ENCODE measurements at regions not wholly inside any gene's neighbourhood (a gene's known extent, or its start where the extent isn't known, plus 50 kb on each side); places are given as distances from the start of the nearest gene placed in this dataset.

- Histone ChIP-seq H3K9ac (ENCODE audit: low read length) (no peak overlapping the region), H2AFZ (ENCODE audit: low read depth, low read length) (no peak overlapping the region), H4K20me1 (ENCODE audit: insufficient read depth, low read length) (no peaks in the 10 kb centered on the region), H3K4me3 (ENCODE audit: insufficient read depth, low read depth, low read length) (no peak overlapping the region), H3K79me2 (ENCODE audit: insufficient read depth, low read length) (no peaks in the 10 kb centered on the region), H3K27me3 (ENCODE audit: insufficient read depth, low read length) (peaks cover 2% of the 10 kb centered on the region), H3K4me2 (ENCODE audit: low read length) (no peak overlapping the region), H3K27ac (ENCODE audit: low read depth, low read length) (no peak overlapping the region), H3K4me1 (ENCODE audit: insufficient read depth, low read length) (no peaks in the 10 kb centered on the region), H3K9me3 (ENCODE audit: insufficient read depth, low read depth, low read length) (peaks cover 3% of the 10 kb centered on the region), H3K36me3 (ENCODE audit: insufficient read depth, low read length) (no peaks in the 10 kb centered on the region)
- H3K27ac Mint-ChIP-seq (ENCODE audit: unreplicated experiment): no peak overlapping the region
- H3K4me1 Mint-ChIP-seq (ENCODE audit: low read depth, unreplicated experiment): peaks cover 13% of the 10 kb centered on the region
- H3K4me3 Mint-ChIP-seq (ENCODE audit: unreplicated experiment): no peak overlapping the region
- no peak for FAIRE-seq
- no peaks in the 10 kb centered on the region for H3K9me3 Mint-ChIP-seq (ENCODE audit: unreplicated experiment)
- no peak for DNase-seq (ENCODE audit: low read depth)
- peaks cover 2% of the 10 kb centered on the region for H3K27me3 Mint-ChIP-seq (ENCODE audit: low read depth, unreplicated experiment)
- no peaks in the 10 kb centered on the region for H3K36me3 Mint-ChIP-seq (ENCODE audit: low read depth, unreplicated experiment)
- TF ChIP-seq CTCF (IDR thresholded peaks at IDR 0.05; ENCODE audit: insufficient read depth, low read depth, low read length): no peak
- no peak for TF ChIP-seq EZH2 (IDR thresholded peaks at IDR 0.05; ENCODE audit: insufficient read depth, low read length)
Measured at GRCh38 chr6:163823577-163823976, 409.1 kb downstream of the QKI start.

DNA sequence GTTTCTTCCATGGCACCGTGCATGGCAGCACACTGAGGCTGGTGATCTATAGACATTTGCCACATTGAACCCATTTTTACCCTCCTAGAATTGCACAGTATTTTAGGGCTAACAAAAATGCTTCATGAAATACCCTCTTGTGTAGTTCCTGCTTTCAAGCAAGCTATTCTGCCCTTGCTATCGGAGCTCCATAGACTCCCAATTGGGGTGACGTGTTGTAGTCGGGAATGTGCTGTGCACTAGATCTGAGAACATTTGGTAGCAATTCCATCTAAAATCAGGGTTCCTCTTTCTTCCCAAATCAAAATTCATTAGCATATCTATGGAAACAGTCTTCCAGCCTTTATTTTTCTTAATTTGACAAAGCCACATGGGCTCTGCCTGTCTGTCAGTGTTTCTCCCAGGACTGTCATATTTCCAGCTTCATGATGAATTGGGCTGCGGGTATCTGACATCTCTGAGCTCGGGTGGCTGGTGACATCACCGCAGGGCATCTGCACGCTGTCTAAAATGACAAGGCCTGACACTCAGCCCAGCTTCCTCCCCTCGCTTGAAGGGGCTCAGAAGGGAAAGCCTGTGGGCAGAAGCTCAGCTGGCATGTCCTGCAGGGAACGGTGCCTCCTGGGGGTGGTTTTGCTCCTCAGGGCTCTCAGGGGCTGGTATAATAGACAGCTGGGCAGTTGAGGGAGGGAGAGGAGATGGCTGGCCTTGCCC is 406.4 kb downstream of the QKI start:
- DNase-seq (ENCODE audit: low read depth) (no peak), FAIRE-seq (no peak)
- TF ChIP-seq EZH2 (IDR thresholded peaks at IDR 0.05; ENCODE audit: insufficient read depth, low read length) (no peak), CTCF (IDR thresholded peaks at IDR 0.05; ENCODE audit: insufficient read depth, low read depth, low read length) (no peak)
- Histone ChIP-seq H3K9me3 (ENCODE audit: insufficient read depth, low read depth, low read length) (peaks cover 3% of the 10 kb centered on the region), H3K4me1 (ENCODE audit: insufficient read depth, low read length) (no peaks in the 10 kb centered on the region), H3K27me3 (ENCODE audit: insufficient read depth, low read length) (peaks cover 2% of the 10 kb centered on the region), H3K79me2 (ENCODE audit: insufficient read depth, low read length) (no peaks in the 10 kb centered on the region), H3K9ac (ENCODE audit: low read length) (no peak overlapping the region), H3K36me3 (ENCODE audit: insufficient read depth, low read length) (no peaks in the 10 kb centered on the region), H3K4me3 (ENCODE audit: insufficient read depth, low read depth, low read length) (no peak overlapping the region), H2AFZ (ENCODE audit: low read depth, low read length) (no peak overlapping the region), H3K4me2 (ENCODE audit: low read length) (no peak overlapping the region), H4K20me1 (ENCODE audit: insufficient read depth, low read length) (no peaks in the 10 kb centered on the region), H3K27ac (ENCODE audit: low read depth, low read length) (no peak overlapping the region)
- Mint-ChIP-seq H3K4me3 (ENCODE audit: unreplicated experiment) (no peak overlapping the region), H3K9me3 (ENCODE audit: unreplicated experiment) (no peaks in the 10 kb centered on the region), H3K4me1 (ENCODE audit: low read depth, unreplicated experiment) (no peaks in the 10 kb centered on the region), H3K36me3 (ENCODE audit: low read depth, unreplicated experiment) (no peaks in the 10 kb centered on the region), H3K27me3 (ENCODE audit: low read depth, unreplicated experiment) (peaks cover 2% of the 10 kb centered on the region), H3K27ac (ENCODE audit: unreplicated experiment) (no peak overlapping the region)

- Histone ChIP-seq H3K9ac (ENCODE audit: low read length) (no peak overlapping the region), H3K27ac (ENCODE audit: low read depth, low read length) (no peak overlapping the region), H3K9me3 (ENCODE audit: insufficient read depth, low read depth, low read length) (peaks cover 3% of the 10 kb centered on the region), H3K4me3 (ENCODE audit: insufficient read depth, low read depth, low read length) (no peak overlapping the region), H2AFZ (ENCODE audit: low read depth, low read length) (no peak overlapping the region), H3K79me2 (ENCODE audit: insufficient read depth, low read length) (no peaks in the 10 kb centered on the region), H3K4me1 (ENCODE audit: insufficient read depth, low read length) (peaks cover 1% of the 10 kb centered on the region), H4K20me1 (ENCODE audit: insufficient read depth, low read length) (no peaks in the 10 kb centered on the region), H3K4me2 (ENCODE audit: low read length) (no peak overlapping the region), H3K27me3 (ENCODE audit: insufficient read depth, low read length) (peaks cover 2% of the 10 kb centered on the region), H3K36me3 (ENCODE audit: insufficient read depth, low read length) (no peaks in the 10 kb centered on the region)
- DNase-seq (ENCODE audit: low read depth): no peak
- peaks cover 2% of the 10 kb centered on the region for H3K27me3 Mint-ChIP-seq (ENCODE audit: low read depth, unreplicated experiment)
- FAIRE-seq: no peak
- H3K27ac Mint-ChIP-seq (ENCODE audit: unreplicated experiment): peak overlapping the region; percentile 11
- H3K4me3 Mint-ChIP-seq (ENCODE audit: unreplicated experiment): no peak overlapping the region
- H3K9me3 Mint-ChIP-seq (ENCODE audit: unreplicated experiment): no peaks in the 10 kb centered on the region
- H3K4me1 Mint-ChIP-seq (ENCODE audit: low read depth, unreplicated experiment): no peaks in the 10 kb centered on the region
- TF ChIP-seq EZH2 (IDR thresholded peaks at IDR 0.05; ENCODE audit: insufficient read depth, low read length): no peak
- no peak for TF ChIP-seq CTCF (IDR thresholded peaks at IDR 0.05; ENCODE audit: insufficient read depth, low read depth, low read length)
- H3K36me3 Mint-ChIP-seq (ENCODE audit: low read depth, unreplicated experiment): no peaks in the 10 kb centered on the region
Measured at GRCh38 chr6:163820171-163820570, 405.7 kb downstream of the QKI start.
